ENCODE measurements at regions not wholly inside any gene's neighbourhood (a gene's known extent, or its start where the extent isn't known, plus 50 kb on each side); places are given as distances from the start of the nearest gene placed in this dataset.

GRCh38 chr13:80118099-80118498 is 222.8 kb downstream of the SPRY2 start:
- TF ChIP-seq, protein P1, sequence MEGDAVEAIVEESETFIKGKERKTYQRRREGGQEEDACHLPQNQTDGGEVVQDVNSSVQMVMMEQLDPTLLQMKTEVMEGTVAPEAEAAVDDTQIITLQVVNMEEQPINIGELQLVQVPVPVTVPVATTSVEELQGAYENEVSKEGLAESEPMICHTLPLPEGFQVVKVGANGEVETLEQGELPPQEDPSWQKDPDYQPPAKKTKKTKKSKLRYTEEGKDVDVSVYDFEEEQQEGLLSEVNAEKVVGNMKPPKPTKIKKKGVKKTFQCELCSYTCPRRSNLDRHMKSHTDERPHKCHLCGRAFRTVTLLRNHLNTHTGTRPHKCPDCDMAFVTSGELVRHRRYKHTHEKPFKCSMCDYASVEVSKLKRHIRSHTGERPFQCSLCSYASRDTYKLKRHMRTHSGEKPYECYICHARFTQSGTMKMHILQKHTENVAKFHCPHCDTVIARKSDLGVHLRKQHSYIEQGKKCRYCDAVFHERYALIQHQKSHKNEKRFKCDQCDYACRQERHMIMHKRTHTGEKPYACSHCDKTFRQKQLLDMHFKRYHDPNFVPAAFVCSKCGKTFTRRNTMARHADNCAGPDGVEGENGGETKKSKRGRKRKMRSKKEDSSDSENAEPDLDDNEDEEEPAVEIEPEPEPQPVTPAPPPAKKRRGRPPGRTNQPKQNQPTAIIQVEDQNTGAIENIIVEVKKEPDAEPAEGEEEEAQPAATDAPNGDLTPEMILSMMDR (IDR thresholded peaks at IDR 0.05; ENCODE audit: insufficient read depth, low read length, poor library complexity, severe bottlenecking): no peak
- DNase-seq (ENCODE audit: extremely low read depth, insufficient read length): no peak

DNA sequence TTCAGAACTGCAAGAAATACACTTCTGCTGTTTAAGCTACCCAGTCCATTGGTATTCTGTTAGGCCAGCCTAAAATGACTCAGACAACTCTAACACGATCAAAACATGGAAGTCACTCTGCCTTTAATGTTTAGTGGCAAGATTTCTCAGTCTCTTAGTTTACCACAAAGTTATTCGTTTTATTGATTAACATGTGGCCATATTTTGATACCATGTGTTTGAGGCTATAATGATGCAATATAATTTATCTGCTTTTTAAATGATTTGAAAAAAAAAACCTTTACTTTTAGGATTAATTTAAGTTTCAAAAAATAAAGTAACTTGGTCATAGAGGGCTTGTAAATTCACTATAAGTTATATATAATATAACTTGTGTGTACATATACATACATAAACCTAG is 223.4 kb downstream of the SPRY2 start:
- DNase-seq (ENCODE audit: extremely low read depth, insufficient read length): no peak
- H3K36me3 ChIP-seq (ENCODE audit: control insufficient read depth, insufficient read depth, low read length): no peaks in the 10 kb centered on the region
- no peak overlapping the region for H3K4me3 ChIP-seq (replicated peaks; ENCODE audit: low read depth, low read length)
- TF ChIP-seq, protein P1 (IDR thresholded peaks at IDR 0.05; ENCODE audit: insufficient read depth, low read length, poor library complexity, severe bottlenecking): no peak
- H3K27me3 ChIP-seq (replicated peaks; ENCODE audit: control insufficient read depth, insufficient read depth, low read length): no peaks in the 10 kb centered on the region

More at GRCh38 chr13:80118099-80118498, 222.8 kb downstream of the SPRY2 start:
- H3K36me3 ChIP-seq (ENCODE audit: control insufficient read depth, insufficient read depth, low read length): no peaks in the 10 kb centered on the region
- no peaks in the 10 kb centered on the region for H3K27me3 ChIP-seq (replicated peaks; ENCODE audit: control insufficient read depth, insufficient read depth, low read length)
- H3K4me3 ChIP-seq (replicated peaks; ENCODE audit: low read depth, low read length): no peak overlapping the region

DNA sequence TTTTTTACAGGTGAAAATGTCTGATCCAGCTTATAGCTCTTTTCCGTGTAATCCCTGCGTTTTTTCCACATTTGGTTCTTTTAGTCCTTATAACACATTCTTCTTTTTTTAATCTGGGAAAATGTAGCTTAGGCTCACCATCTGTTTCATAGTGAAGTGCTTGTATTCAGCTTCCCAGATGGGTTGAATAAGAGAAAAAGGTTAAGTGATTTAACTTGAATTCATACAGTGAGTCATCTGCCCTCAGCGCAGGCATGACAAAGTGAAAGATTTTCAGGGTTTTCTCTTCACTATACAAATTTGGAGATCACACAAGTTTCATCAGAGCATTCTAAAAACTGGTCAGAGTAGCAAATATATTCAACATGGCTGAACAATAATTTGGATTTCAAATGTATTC is 224.8 kb downstream of the SPRY2 start:
- TF ChIP-seq, protein P1 (IDR thresholded peaks at IDR 0.05; ENCODE audit: insufficient read depth, low read length, poor library complexity, severe bottlenecking): no peak
- DNase-seq (ENCODE audit: extremely low read depth, insufficient read length): no peak

GRCh38 chr13:80115616-80116015 is 225.3 kb downstream of the SPRY2 start:
- no peaks in the 10 kb centered on the region for H3K36me3 ChIP-seq (ENCODE audit: control insufficient read depth, insufficient read depth, low read length)
- TF ChIP-seq, protein P1 (IDR thresholded peaks at IDR 0.05; ENCODE audit: insufficient read depth, low read length, poor library complexity, severe bottlenecking): no peak
- H3K27me3 ChIP-seq (replicated peaks; ENCODE audit: control insufficient read depth, insufficient read depth, low read length): no peaks in the 10 kb centered on the region
- no peak for DNase-seq (ENCODE audit: extremely low read depth, insufficient read length)
- H3K4me3 ChIP-seq (replicated peaks; ENCODE audit: low read depth, low read length): no peak overlapping the region

More for the DNA sequence above, 224.8 kb downstream of the SPRY2 start:
- no peaks in the 10 kb centered on the region for H3K27me3 ChIP-seq (replicated peaks; ENCODE audit: control insufficient read depth, insufficient read depth, low read length)
- no peak overlapping the region for H3K4me3 ChIP-seq (replicated peaks; ENCODE audit: low read depth, low read length)
- H3K36me3 ChIP-seq (ENCODE audit: control insufficient read depth, insufficient read depth, low read length): no peaks in the 10 kb centered on the region

DNA sequence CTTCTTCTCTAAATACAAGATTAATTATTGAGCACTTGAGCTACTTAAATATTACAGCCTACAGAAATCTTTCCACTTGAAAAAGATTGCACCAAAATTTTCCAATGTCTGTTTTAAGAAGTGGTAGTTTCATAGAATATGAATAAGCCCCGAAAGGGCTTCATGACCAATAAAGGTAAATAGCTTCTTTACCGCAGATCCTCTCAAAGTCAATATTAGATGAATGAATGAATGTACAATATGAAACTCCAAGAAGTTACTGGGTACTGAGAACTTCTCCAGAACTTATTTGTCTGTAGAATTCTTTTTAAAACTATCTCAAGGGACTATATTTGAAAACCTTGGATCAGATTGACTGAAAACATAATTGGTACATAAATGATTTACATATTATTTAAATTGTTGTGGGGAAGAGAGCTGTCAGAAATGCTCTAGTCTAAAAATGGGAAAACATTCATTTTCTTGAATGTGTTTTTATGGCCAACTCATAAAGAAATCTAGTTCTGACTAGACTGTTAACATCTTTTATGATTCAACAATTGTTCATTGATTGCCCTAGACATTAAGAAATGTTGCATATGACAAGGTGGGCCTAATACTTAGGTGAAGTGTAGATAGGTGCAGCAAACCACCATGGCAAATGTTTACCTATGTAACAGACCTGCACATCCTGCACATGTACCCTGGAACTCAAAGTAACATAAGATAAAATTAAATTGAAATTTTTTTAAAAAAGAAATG is 227.0 kb downstream of the SPRY2 start:
- TF ChIP-seq, protein P1 (IDR thresholded peaks at IDR 0.05; ENCODE audit: insufficient read depth, low read length, poor library complexity, severe bottlenecking): no peak
- H3K36me3 ChIP-seq (ENCODE audit: control insufficient read depth, insufficient read depth, low read length): no peaks in the 10 kb centered on the region
- H3K27me3 ChIP-seq (replicated peaks; ENCODE audit: control insufficient read depth, insufficient read depth, low read length): no peaks in the 10 kb centered on the region
- no peak for DNase-seq (ENCODE audit: extremely low read depth, insufficient read length)
- H3K4me3 ChIP-seq (replicated peaks; ENCODE audit: low read depth, low read length): no peak overlapping the region
